IMR-90 (cell line): ENCODE measurements at regions not wholly inside any gene's neighbourhood (a gene's known extent, or its start where the extent isn't known, plus 50 kb on each side); places are given as distances from the start of the nearest gene placed in this dataset.

Experiments used
- ATAC-seq: fragments of 200-7000 bp; cut with Tn5 transposase; 2 replicates; pipeline ENCODE4 v1.9.1; 2020; ENCODE audit warnings: low read depth, mild to moderate bottlenecking, moderate library complexity
- BruUV-seq: library from RNA; stranded (reverse); fragments of 400-500 nt; replicated peaks from 2 replicates; lab custom pipeline; 2021; lab: Mats Ljungman, UMichigan
- CTCF ChIA-PET: fragments of 300-600 bp; formaldehyde crosslinking; extraction: SDS; loops from one replicate; lab custom pipeline; 2021; ENCODE audit warnings: antibody characterized with exemption; lab: Yijun Ruan, JAX
- POLR2A ChIA-PET: fragments of 300-600 bp; sonication (Branson Sonifier 250); formaldehyde crosslinking; loops from one replicate; lab custom pipeline; 2022; ENCODE audit warnings: antibody characterized with exemption; ENCODE audit not compliant: unreplicated experiment; lab: Charles Lee
- DNase-seq: peaks from one replicate; pipeline ENCODE4 v3.0.0; 2013
- H2AFZ ChIP-seq: replicated peaks from 2 replicates; pipeline ENCODE3; 2013; ENCODE audit warnings: low read length, mild to moderate bottlenecking; ENCODE audit not compliant: poor library complexity
- H2AK5ac ChIP-seq: 2 replicates; pipeline ENCODE4 v1.6.1; 2013; ENCODE audit warnings: low read depth, low read length, inconsistent platforms
- H2AK9ac ChIP-seq: replicated peaks from 2 replicates; pipeline ENCODE3; 2013; ENCODE audit warnings: mild to moderate bottlenecking, low read depth, low read length, moderate library complexity; ENCODE audit not compliant: poor library complexity
- H2BK120ac ChIP-seq: 2 replicates; pipeline ENCODE4 v1.6.1; 2013; ENCODE audit warnings: low read depth, low read length, inconsistent platforms
- H2BK15ac ChIP-seq: 3 replicates; pipeline ENCODE4 v1.6.1; 2013; ENCODE audit warnings: low read depth, low read length, inconsistent platforms
- H2BK20ac ChIP-seq: 2 replicates; pipeline ENCODE4 v1.6.1; 2013; ENCODE audit warnings: low read depth, mild to moderate bottlenecking, inconsistent platforms, low read length, moderate library complexity
- H2BK5ac ChIP-seq: 2 replicates; pipeline ENCODE4 v1.6.1; 2013; ENCODE audit warnings: mild to moderate bottlenecking, low read depth, low read length, inconsistent platforms; ENCODE audit not compliant: poor library complexity, severe bottlenecking
- H3K14ac ChIP-seq: replicated peaks from 2 replicates; pipeline ENCODE4 v1.6.1; 2013; ENCODE audit warnings: low read depth, low read length, inconsistent platforms
- H3K18ac ChIP-seq: 2 replicates; pipeline ENCODE4 v1.6.1; 2013; ENCODE audit warnings: low read depth, low read length, control low read depth
- H3K23ac ChIP-seq: 2 replicates; pipeline ENCODE4 v1.6.1; 2013; ENCODE audit warnings: low read depth, low read length, inconsistent platforms
- H3K27ac ChIP-seq: 2 replicates; pipeline ENCODE4 v1.5.1; 2013; ENCODE audit warnings: mild to moderate bottlenecking, control low read depth, low read length; ENCODE audit not compliant: insufficient read depth
- H3K27me3 ChIP-seq: 2 replicates; pipeline ENCODE4 v1.6.1; 2013; ENCODE audit warnings: low read length; ENCODE audit not compliant: control insufficient read depth, insufficient read depth
- H3K36me3 ChIP-seq: 2 replicates; pipeline ENCODE4 v1.6.1; 2013; ENCODE audit warnings: low read length, mixed read lengths; ENCODE audit not compliant: control insufficient read depth, insufficient read depth
- H3K4ac ChIP-seq: 2 replicates; pipeline ENCODE4 v1.6.1; 2013; ENCODE audit warnings: low read depth, low read length, inconsistent platforms
- H3K4me1 ChIP-seq: 2 replicates; pipeline ENCODE4 v1.6.1; 2013; ENCODE audit warnings: low read length, mixed read lengths; ENCODE audit not compliant: control insufficient read depth, insufficient read depth
- H3K4me2 ChIP-seq: 2 replicates; pipeline ENCODE4 v1.6.1; 2013; ENCODE audit warnings: low read depth, mild to moderate bottlenecking, control low read depth, low read length, moderate library complexity
- H3K4me3 ChIP-seq: 2 replicates; pipeline ENCODE4 v1.5.1; 2013; ENCODE audit warnings: low read depth, mild to moderate bottlenecking, control low read depth, low read length, moderate library complexity; ENCODE audit not compliant: insufficient read depth
- H3K56ac ChIP-seq: 2 replicates; pipeline ENCODE4 v1.6.1; 2013; ENCODE audit warnings: low read length, inconsistent platforms; ENCODE audit not compliant: insufficient read depth; ENCODE audit errors: extremely low read depth
- H3K79me1 ChIP-seq, 2 experiments: 2 replicates each; pipeline ENCODE4 v1.6.1; 2013; ENCODE audit warnings: low read length in 2 of 2, inconsistent platforms in 1 of 2, low read depth in 1 of 2
- H3K9ac ChIP-seq: 2 replicates; pipeline ENCODE4 v1.6.1; 2013; ENCODE audit warnings: low read depth, low read length, control low read depth
- H3K9me1 ChIP-seq: 2 replicates; pipeline ENCODE4 v1.6.1; 2013; ENCODE audit warnings: low read length, inconsistent platforms; ENCODE audit not compliant: insufficient read depth
- H3K9me3 ChIP-seq: 2 replicates; pipeline ENCODE4 v1.6.1; 2013; ENCODE audit warnings: low read length; ENCODE audit not compliant: control insufficient read depth, insufficient read depth
- H4K20me1 ChIP-seq: 2 replicates; pipeline ENCODE4 v1.6.1; 2013; ENCODE audit warnings: low read length, inconsistent platforms; ENCODE audit not compliant: insufficient read depth
- H4K5ac ChIP-seq: 2 replicates; pipeline ENCODE4 v1.6.1; 2013; ENCODE audit warnings: mild to moderate bottlenecking, low read depth, low read length, control low read depth
- H4K8ac ChIP-seq, 2 experiments: 2 replicates each; pipeline ENCODE4 v1.6.1; 2013; ENCODE audit warnings: low read depth in 2 of 2, low read length in 2 of 2, control low read depth in 1 of 2, inconsistent platforms in 1 of 2
- H4K91ac ChIP-seq: 2 replicates; pipeline ENCODE4 v1.6.1; 2013; ENCODE audit warnings: low read depth, low read length, inconsistent platforms; ENCODE audit not compliant: insufficient read depth
- BHLHE40 ChIP-seq: fragments of 150-350 bp; IDR thresholded peaks from 2 replicates; pipeline ENCODE4 v1.6.1; 2016; ENCODE audit warnings: mild to moderate bottlenecking, low read depth, low read length
- CEBPB ChIP-seq: IDR thresholded peaks from 2 replicates; pipeline ENCODE4 v1.6.1; 2012; ENCODE audit warnings: low read depth, low read length, improper control_type of control experiment
- CHD1 ChIP-seq: IDR thresholded peaks from 2 replicates; pipeline ENCODE4 v1.6.1; 2012; ENCODE audit warnings: low read depth, low read length, improper control_type of control experiment
- ELK1 ChIP-seq: fragments of 150-350 bp; IDR thresholded peaks from 2 replicates; pipeline ENCODE4 v1.6.1; 2016; ENCODE audit warnings: low read depth, mild to moderate bottlenecking, low read length, moderate library complexity, borderline replicate concordance
- FOS ChIP-seq: fragments of 150-350 bp; IDR thresholded peaks from 2 replicates; pipeline ENCODE4 v1.6.1; 2016; ENCODE audit warnings: low read depth, low read length
- NFE2L2 ChIP-seq: fragments of 150-350 bp; IDR thresholded peaks from 2 replicates; pipeline ENCODE4 v1.6.1; 2016; ENCODE audit warnings: low read depth, mild to moderate bottlenecking, low read length
- RAD21 ChIP-seq: IDR thresholded peaks from 2 replicates; pipeline ENCODE4 v1.6.1; 2012; ENCODE audit warnings: low read length, improper control_type of control experiment
- RCOR1 ChIP-seq: IDR thresholded peaks from 2 replicates; pipeline ENCODE4 v1.6.1; 2012; ENCODE audit warnings: mild to moderate bottlenecking, low read length, improper control_type of control experiment; ENCODE audit not compliant: insufficient replicate concordance
- RFX5 ChIP-seq: IDR thresholded peaks from 2 replicates; pipeline ENCODE4 v1.8.0; 2012; ENCODE audit warnings: low read depth, mild to moderate bottlenecking, low read length, moderate library complexity
- SMC3 ChIP-seq: fragments of 150-350 bp; IDR thresholded peaks from 2 replicates; pipeline ENCODE4 v1.6.1; 2016; ENCODE audit warnings: low read depth, mild to moderate bottlenecking, antibody characterized with exemption, low read length, moderate library complexity
- WGBS, 2 experiments: methylation state at CpG; one replicate each; pipeline versions ENCODE4 v1.1.5 to v1.1.7; 2013; ENCODE audit warnings: missing lambda C conversion rate in 2 of 2; ENCODE audit not compliant: insufficient read length in 1 of 2; ENCODE audit errors: extremely low coverage in 2 of 2; 5-methylcytosine and 5-hydroxymethylcytosine counted together
- dilution Hi-C: fragments of 300-500 bp; cut with HindIII; formaldehyde crosslinking; loops from one replicate; pipeline ENCODE4 v1.14.3; 2018; ENCODE audit warnings: low sequenced_read_pairs; ENCODE audit not compliant: unreplicated experiment
- in situ Hi-C: fragments of 300-500 bp; cut with MboI; formaldehyde crosslinking; loops from 3 replicates; pipeline ENCODE4 v1.14.3; 2019; ENCODE audit warnings: low sequenced_read_pairs, inconsistent platforms, mixed read lengths
- intact Hi-C: fragments of 100-400 bp; cut with micrococcal nuclease; formaldehyde crosslinking; loops from 2 replicates; pipeline ENCODE4 v1.10.0; 2022
- TF ChIP-seq, protein P1 (sequence below): conservative IDR thresholded peaks from 2 replicates; pipeline ENCODE4 v1.5.1; 2012; ENCODE audit warnings: mild to moderate bottlenecking, low read depth, low read length, improper control_type of control experiment

GRCh38 chr2:84038866-84039265 lies 420.2 kb downstream of the SUCLG1 start:
- no peak overlapping the region for H2AFZ ChIP-seq
- no peak overlapping the region for H2AK9ac ChIP-seq
- H3K79me1 ChIP-seq, result no peaks in the 10 kb centered on the region
- H3K9ac ChIP-seq, result no peak overlapping the region
- no peak overlapping the region for H3K4ac ChIP-seq
- no CpG with 5 or more reads among the region's 2 CpGs for WGBS, 2 experiments
- intact Hi-C loops, result no loop called here
- no peak overlapping the region for H3K27ac ChIP-seq
- ATAC-seq (no peak), DNase-seq (no peak)
- H3K9me1 ChIP-seq, result no peaks in the 10 kb centered on the region
- no peak overlapping the region for H3K18ac ChIP-seq
- no peak overlapping the region for H2AK5ac ChIP-seq
- no peak overlapping the region for H3K23ac ChIP-seq
- no peak overlapping the region for H2BK20ac ChIP-seq
- no peak overlapping the region for H4K91ac ChIP-seq
- BruUV-seq, result no TSS peak
- no peak overlapping the region for H3K14ac ChIP-seq
- no peaks in the 10 kb centered on the region for H3K4me1 ChIP-seq
- H3K56ac ChIP-seq, result no peak overlapping the region
- no peak overlapping the region for H2BK15ac ChIP-seq
- H4K8ac ChIP-seq, result no peak overlapping the region
- in situ Hi-C loops, result loop anchor here (25.0 kb wide), 1 partner anchor 823 kb away; no protein-coding TSS in a partner anchor
- H3K4me2 ChIP-seq, result no peak overlapping the region
- no peak overlapping the region for H4K5ac ChIP-seq
- no peak overlapping the region for H2BK5ac ChIP-seq
- H3K9me3 ChIP-seq, result no peaks in the 10 kb centered on the region
- ChIA-PET CTCF (interaction anchor here (0.8 kb wide), 1 partner anchor 16 kb away, joined by 3 read pairs; no protein-coding TSS in a partner anchor), POLR2A (no interaction called here)
- TF ChIP-seq, protein P1, sequence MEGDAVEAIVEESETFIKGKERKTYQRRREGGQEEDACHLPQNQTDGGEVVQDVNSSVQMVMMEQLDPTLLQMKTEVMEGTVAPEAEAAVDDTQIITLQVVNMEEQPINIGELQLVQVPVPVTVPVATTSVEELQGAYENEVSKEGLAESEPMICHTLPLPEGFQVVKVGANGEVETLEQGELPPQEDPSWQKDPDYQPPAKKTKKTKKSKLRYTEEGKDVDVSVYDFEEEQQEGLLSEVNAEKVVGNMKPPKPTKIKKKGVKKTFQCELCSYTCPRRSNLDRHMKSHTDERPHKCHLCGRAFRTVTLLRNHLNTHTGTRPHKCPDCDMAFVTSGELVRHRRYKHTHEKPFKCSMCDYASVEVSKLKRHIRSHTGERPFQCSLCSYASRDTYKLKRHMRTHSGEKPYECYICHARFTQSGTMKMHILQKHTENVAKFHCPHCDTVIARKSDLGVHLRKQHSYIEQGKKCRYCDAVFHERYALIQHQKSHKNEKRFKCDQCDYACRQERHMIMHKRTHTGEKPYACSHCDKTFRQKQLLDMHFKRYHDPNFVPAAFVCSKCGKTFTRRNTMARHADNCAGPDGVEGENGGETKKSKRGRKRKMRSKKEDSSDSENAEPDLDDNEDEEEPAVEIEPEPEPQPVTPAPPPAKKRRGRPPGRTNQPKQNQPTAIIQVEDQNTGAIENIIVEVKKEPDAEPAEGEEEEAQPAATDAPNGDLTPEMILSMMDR, result no peak
- TF ChIP-seq SMC3 (no peak), FOS (no peak), ELK1 (no peak), RCOR1 (no peak), RFX5 (no peak), NFE2L2 (no peak), BHLHE40 (no peak), CHD1 (no peak), CEBPB (no peak), RAD21 (no peak)
- H4K20me1 ChIP-seq, result no peaks in the 10 kb centered on the region
- H3K4me3 ChIP-seq, result no peak overlapping the region
- H3K36me3 ChIP-seq, result no peaks in the 10 kb centered on the region
- H2BK120ac ChIP-seq, result no peak overlapping the region
- dilution Hi-C loops, result no loop called here
- no peaks in the 10 kb centered on the region for H3K27me3 ChIP-seq
